Hematopoietic multipotent progenitor cell treated with erythropoietin and hydrocortisone succinate and interleukin-3 and kit ligand, for 4 days (in vitro differentiated cells): ENCODE measurements at regions not wholly inside any gene's neighbourhood (a gene's known extent, or its start where the extent isn't known, plus 50 kb on each side); places are given as distances from the start of the nearest gene placed in this dataset.

ENCODE experiments used
- DNase-seq: peaks from one replicate; pipeline ENCODE4 v3.0.0-alpha.2; 2015

DNA sequence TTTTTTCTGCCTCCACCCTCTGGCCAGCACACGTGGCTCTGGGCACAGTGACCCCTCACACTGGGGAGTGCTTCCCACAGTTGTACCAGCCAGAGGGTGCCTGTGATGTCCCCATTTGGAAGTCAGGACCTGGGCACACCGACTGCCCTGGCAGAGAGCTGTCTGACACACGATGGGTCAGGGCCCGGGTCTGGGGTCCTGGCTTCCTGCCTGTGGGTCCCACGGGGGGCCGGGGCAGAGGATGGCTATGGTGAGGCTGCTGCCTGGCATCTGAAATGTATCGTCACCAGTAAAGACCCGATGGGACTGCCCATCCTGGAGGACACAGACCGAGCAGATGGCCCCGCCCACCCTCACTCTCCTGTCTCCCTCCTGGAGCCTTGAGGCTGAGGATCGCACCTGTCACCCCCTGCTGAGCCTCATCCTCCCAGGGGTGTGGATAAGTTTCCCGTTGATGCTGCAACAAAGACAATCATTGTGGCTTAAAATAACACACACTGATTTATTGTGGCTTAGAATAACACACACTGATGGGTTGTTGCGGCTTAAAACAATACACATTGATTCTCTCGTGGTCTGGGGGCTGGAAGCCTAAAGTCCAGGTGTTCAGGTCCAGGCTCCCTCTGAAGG is 88.8 kb upstream of the TTC34 start:
- DNase-seq = no peak

DNA sequence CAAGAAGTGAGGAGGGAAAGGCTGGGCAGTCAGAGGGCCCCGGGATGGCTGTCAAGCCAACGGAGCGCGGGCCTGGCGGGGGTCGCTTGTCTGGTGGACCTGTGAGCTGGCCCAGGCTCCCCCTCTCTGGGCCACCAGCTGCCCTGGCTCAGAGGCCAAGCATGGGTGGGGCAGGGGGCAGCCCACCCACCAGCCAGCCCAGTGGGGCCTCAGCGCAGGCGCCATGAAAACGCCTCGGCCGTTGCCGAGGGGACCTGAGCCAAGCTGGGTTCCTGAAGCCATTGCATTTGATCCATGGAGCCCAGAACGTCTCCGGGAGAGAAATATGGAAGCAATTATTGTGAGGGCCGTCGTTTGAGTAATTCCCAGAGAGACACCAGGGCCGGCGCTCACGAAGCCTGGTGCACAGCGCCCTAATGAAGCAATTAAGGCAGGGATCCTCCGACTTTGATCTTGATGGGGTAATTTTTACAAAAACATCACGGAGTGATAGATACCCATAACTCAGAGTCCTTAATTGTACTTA is 90.5 kb upstream of the TTC34 start:
- no peak for DNase-seq

- no peak for DNase-seq
These were observed 92.1 kb upstream of the TTC34 start for GRCh38 chr1:2893473-2894120.

GRCh38 chr1:2894381-2895041 is 93.0 kb upstream of the TTC34 start:
- no peak for DNase-seq

GRCh38 chr1:2896824-2897223 is 95.3 kb upstream of the TTC34 start:
- DNase-seq = no peak

DNA sequence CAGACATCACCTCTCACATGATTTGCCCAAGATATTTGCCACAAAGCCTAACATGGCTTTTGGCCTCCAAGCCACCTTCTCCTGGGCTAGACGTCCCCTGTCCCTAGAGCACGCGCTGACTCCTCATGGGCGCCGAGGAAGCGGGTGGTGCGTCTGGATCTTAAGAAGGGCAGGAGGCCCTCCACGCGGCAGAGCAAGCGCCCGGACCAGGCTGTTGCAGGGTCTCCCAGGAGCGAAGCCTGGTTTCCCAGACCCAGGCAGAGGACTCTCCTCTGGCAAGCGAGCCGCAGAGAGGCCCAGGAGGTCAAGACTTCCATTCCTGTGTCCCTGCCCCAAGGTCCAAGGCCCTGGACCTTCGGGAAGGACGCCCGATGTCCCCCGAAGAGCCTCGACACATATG is 101.7 kb upstream of the TTC34 start:
- DNase-seq = no peak

GRCh38 chr1:2904191-2904590 is 102.7 kb upstream of the TTC34 start:
- DNase-seq = no peak

- no peak for DNase-seq
These were observed 103.9 kb upstream of the TTC34 start for GRCh38 chr1:2905356-2905755.

- DNase-seq = no peak
These were observed 104.6 kb upstream of the TTC34 start for GRCh38 chr1:2906085-2906484.

- DNase-seq = no peak
These were observed 105.1 kb upstream of the TTC34 start for GRCh38 chr1:2906620-2907019.

DNA sequence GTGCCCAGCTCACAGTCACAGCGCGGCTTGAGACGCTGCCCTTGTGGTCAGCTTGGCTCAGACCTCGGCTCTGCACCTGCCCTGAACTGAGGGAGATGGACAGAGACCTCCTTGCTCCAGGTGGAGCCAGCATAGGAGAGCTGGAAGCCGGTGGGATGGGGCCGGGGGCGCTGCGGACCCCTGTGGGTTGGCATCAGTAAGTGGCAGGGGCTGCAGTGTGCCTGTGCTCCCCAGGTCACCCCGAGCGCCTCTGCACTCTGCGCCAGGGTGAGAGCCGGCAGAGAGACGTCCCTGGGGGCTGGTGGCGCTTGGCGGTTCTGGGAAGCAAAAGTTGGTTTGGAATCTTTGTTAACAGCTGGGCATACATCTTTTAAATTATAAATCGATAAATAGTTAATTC is 105.6 kb upstream of the TTC34 start:
- DNase-seq = no peak

- DNase-seq = no peak
These were observed 106.6 kb upstream of the TTC34 start for GRCh38 chr1:2908081-2908480.

DNA sequence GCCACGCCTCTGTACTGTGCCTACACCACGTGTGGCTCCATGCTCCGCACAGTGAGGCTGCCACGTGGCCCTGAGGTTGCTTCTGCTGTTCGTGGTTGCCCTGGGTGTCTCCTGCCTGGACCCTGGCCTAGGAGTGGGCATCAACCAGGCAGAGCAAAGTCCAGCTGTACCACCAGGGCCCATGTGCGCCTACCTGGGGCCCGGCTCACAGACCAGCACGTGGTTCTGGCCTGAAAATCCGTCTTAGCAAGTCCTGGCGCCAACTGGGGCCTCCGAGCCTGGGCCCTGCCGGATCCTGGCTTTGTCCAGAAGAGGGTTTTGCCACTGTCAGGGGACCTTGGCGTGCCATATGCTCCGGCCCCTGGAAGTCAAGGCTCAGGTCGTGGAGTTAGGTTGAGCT is 107.1 kb upstream of the TTC34 start:
- DNase-seq = no peak

DNA sequence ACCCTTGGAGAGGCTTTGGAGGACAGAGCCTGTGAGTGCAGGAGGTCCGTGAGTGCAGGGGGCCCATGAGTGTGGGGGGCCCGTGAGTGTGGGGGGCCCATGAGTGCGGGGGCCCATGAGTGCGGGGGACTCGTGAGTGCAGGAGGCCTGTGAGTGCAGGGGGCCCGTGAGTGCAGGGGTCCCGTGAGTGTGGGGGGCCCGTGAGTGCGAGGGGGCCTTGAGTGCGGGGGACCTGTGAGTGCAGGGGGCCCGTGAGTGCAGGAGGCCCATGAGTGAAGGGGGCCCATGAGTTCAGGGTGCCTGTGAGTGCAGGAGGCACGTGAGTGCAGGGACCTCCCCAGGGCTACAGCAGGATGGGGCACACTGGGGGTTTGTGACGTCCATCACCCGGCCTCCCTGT is 108.3 kb upstream of the TTC34 start:
- no peak for DNase-seq

DNA sequence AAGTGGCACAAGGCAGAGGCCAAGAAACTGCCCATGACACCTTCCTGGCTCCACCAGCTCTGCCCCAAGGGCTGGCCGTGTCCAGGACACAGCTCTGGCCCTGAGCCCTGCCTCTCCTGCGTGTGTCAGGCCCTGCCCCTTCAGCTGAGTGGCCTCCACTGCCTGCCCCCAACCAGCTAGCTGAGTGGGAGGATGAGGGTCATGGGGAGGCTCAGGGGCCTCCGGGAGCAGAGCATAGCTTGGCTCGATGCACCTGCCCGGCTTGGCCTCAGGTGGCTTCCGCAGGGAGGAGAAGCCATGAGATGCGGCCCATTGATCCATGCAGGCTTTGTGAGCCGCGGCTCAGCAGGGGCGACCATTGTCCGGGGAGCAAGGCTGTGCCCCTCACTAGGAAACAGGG is 108.7 kb upstream of the TTC34 start:
- no peak for DNase-seq

GRCh38 chr1:2911421-2912178 is 109.7 kb upstream of the ACTRT2 start:
- no peak for DNase-seq

DNA sequence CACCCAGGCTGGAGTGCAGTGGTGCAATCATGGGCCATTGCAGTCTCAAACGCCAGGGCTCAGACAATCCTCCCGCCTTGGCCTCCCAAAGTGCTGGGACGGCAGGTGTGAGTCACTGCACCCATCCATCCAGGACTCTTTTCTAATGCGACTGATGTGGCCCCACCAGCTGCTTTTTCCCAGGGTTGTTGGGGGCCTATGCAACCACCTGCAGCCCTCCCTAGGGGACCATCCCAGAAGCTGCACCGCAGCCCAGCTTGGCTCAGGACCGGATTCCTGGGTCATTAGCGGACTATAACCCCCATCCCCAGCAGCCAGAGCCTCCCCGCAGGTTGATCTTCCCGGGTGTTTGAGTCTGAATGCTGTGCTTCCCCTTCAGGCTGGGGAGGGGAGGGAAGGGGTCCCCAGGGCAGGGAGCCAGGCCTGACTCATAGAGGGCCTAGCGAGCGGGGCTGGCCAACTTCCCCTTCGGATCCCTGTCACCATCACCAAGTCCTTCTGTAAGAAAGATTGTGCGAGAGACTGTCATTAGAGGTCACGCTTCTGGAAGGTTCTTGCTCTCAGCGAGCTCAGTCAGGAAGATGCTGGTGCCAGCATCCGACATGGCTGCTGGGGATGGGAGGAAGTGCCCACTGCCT is 108.7 kb upstream of the ACTRT2 start:
- DNase-seq = peak; percentile 67

- no peak for DNase-seq
These were observed 108.2 kb upstream of the ACTRT2 start for GRCh38 chr1:2913091-2913490.

DNA sequence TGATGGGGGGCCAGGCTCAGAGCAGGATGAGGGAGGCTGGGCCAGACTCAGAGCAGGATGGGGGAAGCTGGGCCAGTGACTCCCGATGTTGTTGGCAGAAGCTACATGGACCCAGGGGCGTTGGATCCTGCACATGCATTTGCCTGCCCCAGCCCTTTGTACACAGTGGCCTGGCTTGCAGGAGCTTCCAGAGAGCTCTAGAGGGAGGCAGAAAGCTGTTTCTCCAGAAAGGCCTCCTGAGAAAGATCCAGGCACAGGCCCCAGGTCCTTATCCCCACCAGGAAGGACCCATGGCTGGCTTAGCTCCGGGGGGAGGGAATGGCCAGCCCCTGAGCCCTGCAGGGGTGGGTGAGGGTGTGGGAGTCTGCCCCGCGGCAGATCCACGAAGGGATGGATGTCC is 106.6 kb upstream of the ACTRT2 start:
- DNase-seq = no peak

DNA sequence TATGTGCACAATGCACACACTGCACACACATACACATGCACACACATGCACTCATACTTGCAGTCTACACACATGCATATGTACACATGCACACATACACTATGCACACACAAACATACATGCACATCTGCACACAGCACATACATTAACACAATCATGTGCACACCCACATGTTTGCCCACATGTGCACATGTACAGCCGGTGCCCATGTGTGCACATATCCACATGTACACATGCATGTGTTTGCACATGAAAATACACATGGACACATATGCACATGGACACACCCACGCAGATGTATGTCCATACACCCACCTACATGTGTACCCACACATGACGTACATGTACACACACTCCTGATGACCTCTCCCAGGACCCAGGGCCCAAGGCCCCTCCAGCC is 105.1 kb upstream of the ACTRT2 start:
- no peak for DNase-seq

DNA sequence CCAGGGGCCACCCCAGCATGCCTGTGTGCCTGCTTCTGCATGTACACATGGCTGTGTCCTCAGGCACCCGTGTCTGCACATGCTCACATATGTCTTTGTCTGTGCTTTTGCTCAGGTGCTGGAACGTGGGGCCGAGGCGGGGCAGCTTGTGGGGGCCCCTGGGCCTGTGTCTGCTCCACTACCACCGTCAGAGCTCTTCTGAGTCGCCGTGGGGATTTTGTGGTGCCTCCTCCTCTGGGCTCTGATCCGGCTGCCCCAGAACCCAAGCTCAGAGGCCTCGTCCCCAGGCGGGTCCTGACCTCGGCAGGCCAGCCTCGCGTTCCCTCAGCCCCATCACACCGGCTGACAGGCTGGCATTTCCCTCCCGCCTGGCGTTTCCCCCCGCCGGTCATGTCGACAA is 104.6 kb upstream of the ACTRT2 start:
- no peak for DNase-seq

- DNase-seq = no peak
These were observed 104.0 kb upstream of the ACTRT2 start for GRCh38 chr1:2917284-2917683.

- DNase-seq = no peak
These were observed 102.8 kb upstream of the ACTRT2 start for GRCh38 chr1:2918441-2918840.
